GM19043 (cell line): ENCODE measurements at regions not wholly inside any gene's neighbourhood (a gene's known extent, or its start where the extent isn't known, plus 50 kb on each side); places are given as distances from the start of the nearest gene placed in this dataset.
"Not testable (repeated sequence)": the region's sequence is repeated elsewhere in the genome, so short reads cannot be mapped to it uniquely, and the experiment has no call there.

Source experiments
- ATAC-seq: cut with Tn5 transposase; IDR thresholded peaks from one replicate; pipeline ENCODE4 v1.9.1; 2021; ENCODE audit warnings: low read depth; ENCODE audit not compliant: unreplicated experiment

DNA sequence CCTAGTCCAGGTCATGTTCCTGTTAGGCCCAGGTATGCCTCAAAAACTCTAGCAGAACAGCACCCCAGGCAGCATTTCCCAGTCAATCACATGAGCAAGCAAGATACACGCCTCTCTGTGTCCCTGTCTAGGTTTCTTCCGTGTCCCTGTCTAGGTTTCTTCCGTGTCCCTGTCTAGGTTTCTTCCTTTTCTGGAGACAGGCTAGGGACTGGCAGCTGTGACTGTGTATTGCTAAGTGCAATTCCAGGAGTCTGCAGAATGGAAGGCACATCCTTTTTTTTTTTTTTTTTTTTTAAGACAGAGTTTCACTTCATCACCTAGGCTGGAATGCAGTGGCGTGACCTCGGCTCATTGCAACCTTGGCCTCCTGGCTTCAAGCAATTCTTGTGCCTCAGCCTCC lies 77.6 kb downstream of the SETD4 start:
- no peak for ATAC-seq

- ATAC-seq, result no peak
These were observed 78.7 kb downstream of the SETD4 start for GRCh38 chr21:35981514-35982070.

DNA sequence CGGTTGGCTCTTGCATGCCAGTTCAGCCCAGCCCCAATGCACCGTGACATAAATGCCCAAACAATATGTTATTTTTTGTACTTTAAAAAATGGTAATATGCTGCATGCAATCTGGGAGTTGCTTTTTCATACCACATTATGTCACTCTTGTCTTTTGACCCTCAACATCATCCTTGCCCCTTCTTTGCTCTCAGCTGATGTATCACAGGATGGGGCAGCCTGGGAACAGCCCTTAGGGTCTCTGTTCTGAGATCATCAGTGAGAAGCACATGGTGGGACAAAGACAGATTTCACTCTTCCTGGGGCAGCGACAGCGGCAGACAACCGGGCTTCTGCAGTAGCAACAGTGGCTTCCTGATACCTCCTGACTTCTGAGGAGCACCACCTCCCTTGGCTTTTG lies 79.5 kb downstream of the SETD4 start:
- no peak for ATAC-seq

- not testable (repeated sequence) for ATAC-seq
These were observed 82.5 kb downstream of the SETD4 start for GRCh38 chr21:35977860-35978259.

GRCh38 chr21:35976929-35977328 lies 83.4 kb downstream of the SETD4 start:
- no peak for ATAC-seq

- ATAC-seq, result no peak
These were observed 83.8 kb downstream of the SETD4 start for GRCh38 chr21:35976481-35976880.

DNA sequence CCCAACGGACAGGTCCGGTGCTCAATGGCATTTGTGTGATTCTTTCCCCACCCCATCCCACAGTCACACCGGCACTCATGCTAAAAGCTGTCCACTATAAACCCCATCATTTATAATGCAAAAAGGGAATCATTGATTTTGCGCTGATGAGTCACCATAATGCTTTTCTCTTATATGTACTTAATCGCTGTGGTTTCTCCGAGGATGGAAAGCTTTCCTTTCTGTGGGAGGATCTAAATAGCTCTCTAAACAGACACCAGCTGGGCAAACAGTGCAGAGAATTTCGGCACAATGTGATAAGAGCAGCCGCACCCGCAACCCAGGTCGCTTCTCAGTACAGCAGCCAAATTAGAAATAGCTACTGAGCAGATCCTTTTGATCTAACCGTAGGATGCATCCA lies 85.6 kb downstream of the SETD4 start:
- ATAC-seq, result no peak

DNA sequence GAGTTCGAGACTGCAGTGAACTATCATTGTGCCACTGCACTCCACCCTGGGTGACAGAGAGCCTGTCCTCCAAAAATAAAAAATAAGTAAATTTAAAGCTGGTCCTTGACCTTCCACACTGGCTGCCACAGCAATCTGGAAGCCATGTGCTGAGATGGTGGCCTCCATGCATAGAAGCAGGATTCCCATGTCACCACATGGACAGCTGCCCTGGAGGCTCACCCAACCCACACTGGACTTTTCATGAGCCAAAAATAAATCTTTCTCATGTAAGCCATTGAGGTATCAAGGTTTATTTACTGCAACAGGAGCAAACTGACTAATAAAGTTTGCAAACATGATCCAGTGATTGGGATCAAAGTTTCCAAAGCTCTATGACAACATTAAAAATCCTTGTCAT lies 88.5 kb downstream of the SETD4 start:
- ATAC-seq, result no peak

DNA sequence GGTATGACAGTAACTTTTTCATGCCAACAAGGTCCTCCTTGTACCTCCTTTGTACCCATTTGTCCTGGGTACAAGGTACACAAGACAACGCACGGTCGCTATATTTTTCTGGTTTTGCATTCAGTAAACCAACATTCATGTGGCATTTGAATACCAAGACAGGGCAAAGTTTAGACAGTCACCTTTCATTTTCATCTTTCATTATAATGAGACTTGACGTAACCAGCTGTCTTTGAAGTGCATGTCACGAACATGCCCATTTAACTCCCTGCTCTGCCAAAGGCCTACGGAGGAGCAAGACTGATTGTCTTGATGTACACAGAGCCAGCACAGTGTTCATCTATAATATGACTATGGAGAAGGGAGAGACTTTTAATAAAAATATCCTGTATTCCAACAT lies 91.0 kb downstream of the SETD4 start:
- no peak for ATAC-seq

DNA sequence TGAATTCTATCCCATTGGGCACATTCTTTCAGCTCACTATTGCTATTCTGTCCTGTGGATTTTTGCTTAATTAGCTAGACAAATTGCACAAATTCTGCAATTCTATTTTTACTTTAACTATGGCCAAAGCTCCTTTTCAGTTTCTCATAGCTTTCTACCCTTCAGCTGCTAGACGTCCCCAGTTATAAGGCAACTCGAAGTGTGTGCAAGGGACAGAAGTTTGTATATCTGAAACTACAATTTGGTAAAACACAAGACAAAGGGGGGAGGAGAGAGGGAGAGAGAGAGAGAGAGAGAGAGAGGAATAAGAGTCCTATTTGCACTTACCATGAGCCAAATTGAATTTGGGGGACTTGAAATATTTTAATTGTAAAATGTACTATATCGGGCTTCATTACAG lies 91.8 kb downstream of the SETD4 start:
- ATAC-seq, result no peak

- ATAC-seq, result no peak
These were observed 94.6 kb downstream of the SETD4 start for GRCh38 chr21:35965699-35966098.

- no peak for ATAC-seq
These were observed 96.3 kb downstream of the SETD4 start for GRCh38 chr21:35963920-35964451.

DNA sequence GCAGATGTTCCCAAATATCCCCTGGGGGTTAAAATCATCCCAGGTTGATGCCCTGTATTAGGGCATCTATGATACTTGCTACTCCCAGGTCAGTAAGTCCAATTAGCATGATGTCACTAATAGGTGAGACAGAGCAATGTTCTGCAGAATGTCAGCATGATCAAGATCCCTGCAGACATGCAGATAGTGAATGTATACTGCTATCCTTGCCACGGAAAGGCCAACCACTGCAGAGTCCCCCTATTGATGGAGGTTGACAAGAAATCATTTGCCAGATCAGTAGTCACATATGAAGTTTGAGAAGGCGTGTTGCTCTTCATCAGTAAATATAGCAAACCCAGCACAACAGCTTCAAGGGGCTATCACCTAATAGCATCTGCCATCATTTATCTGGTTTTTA lies 97.4 kb downstream of the SETD4 start:
- ATAC-seq, result no peak

DNA sequence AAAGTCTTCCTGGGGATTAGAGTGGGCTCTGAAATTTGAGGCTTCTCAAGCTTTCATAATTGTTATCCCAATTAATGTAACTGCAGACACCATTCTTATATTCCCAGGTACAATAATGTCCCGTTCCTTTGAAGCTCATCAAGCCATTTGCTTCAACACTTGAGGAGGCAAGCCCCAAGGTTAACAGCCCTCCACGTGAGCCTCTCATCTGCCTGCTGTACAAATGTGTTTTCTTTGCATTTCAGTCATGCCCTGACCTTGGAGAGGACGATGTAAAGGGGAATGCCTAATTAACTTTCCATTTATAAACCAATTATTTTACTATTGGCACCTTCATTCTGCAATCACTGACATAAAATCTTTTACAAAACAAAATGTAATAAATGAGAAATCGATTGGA lies 106.3 kb downstream of the SETD4 start:
- ATAC-seq, result no peak

GRCh38 chr21:35953597-35953996 lies 106.7 kb downstream of the SETD4 start:
- ATAC-seq, result no peak

DNA sequence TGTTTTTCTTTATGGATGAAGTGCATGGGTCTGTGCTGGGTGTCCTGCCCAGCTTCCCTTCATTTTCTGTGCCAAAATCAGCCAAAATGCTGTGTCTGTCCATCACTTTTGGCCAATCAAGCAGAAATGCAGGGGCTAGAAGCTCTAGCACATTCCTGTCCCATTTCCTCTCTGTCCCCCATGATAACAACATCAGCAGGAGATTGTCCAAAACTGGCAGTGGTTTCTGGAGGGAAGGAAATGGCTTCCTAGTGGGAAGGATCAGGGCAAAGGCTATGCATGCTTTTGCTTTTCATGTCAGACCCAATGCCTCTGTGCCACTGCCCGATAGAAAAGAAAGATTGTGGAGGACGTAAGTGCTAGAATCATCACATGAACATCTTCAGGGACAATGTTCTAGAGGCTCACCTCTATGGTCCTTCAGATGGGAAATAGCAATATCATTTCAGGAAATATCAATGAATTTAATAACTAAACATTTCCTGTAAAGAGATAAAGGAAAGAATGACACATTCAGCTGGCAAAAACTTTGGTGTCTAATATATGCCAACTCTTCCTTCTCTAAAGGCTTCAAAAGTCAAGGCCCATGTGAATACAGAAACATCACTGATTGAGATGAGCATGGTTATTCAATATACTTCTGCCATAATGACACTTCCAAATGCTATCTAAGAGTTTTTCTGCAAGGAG lies 107.5 kb downstream of the SETD4 start:
- no peak for ATAC-seq

DNA sequence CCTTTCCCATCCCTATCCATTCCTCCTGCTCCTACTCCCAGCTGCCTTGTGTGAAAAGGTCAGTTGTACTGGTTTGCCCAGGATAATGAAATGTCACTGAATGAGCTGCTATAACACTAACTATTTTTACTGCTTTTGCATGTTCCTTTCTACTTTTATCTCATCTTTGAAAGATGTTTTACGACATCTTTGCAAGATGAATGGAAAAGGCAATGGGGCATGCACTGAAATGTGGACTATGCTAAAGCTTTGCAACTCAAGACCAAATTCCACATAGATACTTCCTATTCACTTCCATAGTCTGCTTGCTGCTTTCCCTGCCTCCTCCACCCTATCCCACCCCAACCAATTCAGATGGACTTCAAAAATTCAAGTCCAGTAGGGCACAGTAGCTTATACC lies 111.3 kb downstream of the SETD4 start:
- no peak for ATAC-seq

DNA sequence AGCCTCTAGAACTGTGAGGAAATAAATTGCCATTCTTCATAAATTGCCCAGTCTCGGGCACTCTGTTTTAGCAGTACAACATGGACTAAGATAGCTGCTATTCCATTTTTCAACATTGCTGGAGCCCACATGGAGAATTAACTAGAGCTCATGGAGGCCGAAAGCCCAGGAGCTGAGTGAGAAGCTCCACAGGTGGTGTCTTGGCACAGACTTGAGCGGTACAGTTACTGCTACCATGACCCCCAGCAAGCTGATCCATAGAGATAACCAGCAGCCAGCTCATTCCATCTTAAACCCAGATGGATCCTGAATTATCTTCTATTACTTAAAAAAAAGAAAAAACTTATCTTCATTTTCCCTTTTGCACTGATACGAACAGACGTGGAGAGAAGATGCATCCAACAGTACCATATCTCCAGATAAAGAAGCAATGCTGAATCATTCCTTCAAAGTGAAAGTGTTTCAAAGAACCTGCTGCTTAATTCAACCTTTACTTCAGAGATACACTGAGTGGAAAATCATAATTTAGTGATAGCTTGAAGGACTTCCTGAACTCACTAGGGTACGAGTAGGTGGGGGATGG lies 115.1 kb downstream of the SETD4 start:
- ATAC-seq, result no peak

- no peak for ATAC-seq
These were observed 116.6 kb downstream of the SETD4 start for GRCh38 chr21:35943752-35944151.

GRCh38 chr21:35942211-35943144 lies 117.8 kb downstream of the SETD4 start:
- ATAC-seq, result no peak
